GM23338 (cell line): ENCODE measurements at regions not wholly inside any gene's neighbourhood (a gene's known extent, or its start where the extent isn't known, plus 50 kb on each side); places are given as distances from the start of the nearest gene placed in this dataset.

Experiments used
- ATAC-seq: fragments of 200-7000 bp; cut with Tn5 transposase; 3 replicates; pipeline ENCODE4 v1.9.1; 2020
- DNase-seq: peaks from one replicate; pipeline ENCODE4 v3.0.0-alpha.2; 2015; ENCODE audit warnings: low spot score
- H2AFZ ChIP-seq: fragments of 200-600 bp; sonication (generic); 2 replicates; pipeline ENCODE4 v1.8.0; 2016; ENCODE audit warnings: antibody characterized with exemption, mild to moderate bottlenecking, moderate library complexity
- H3F3A ChIP-seq: fragments of 200-600 bp; sonication (generic); replicated peaks from 2 replicates; pipeline ENCODE4 v1.8.0; 2017; ENCODE audit warnings: antibody characterized with exemption, mixed run types, low read depth
- H3K27ac ChIP-seq: fragments of 200-600 bp; sonication (generic); 2 replicates; pipeline ENCODE4 v1.6.1; 2016; ENCODE audit warnings: low read depth
- H3K27me3 ChIP-seq: fragments of 200-600 bp; sonication (generic); 2 replicates; pipeline ENCODE4 v1.8.0; 2016; ENCODE audit warnings: mild to moderate bottlenecking, mixed run types, moderate library complexity; ENCODE audit not compliant: insufficient read depth
- H3K36me3 ChIP-seq: fragments of 200-600 bp; sonication (generic); 2 replicates; pipeline ENCODE4 v1.8.0; 2016; ENCODE audit warnings: mild to moderate bottlenecking; ENCODE audit not compliant: insufficient read depth
- H3K4me1 ChIP-seq: fragments of 200-600 bp; sonication (generic); 2 replicates; pipeline ENCODE4 v1.8.0; 2016; ENCODE audit warnings: mild to moderate bottlenecking, moderate library complexity; ENCODE audit not compliant: insufficient read depth
- H3K4me2 ChIP-seq: fragments of 200-600 bp; sonication (generic); 2 replicates; pipeline ENCODE4 v1.7.1; 2017; ENCODE audit warnings: mixed run types
- H3K4me3 ChIP-seq: fragments of 200-600 bp; sonication (generic); 2 replicates; pipeline ENCODE4 v1.6.1; 2016; ENCODE audit warnings: mixed run types
- H3K79me2 ChIP-seq: fragments of 200-600 bp; sonication (generic); replicated peaks from 2 replicates; pipeline ENCODE4 v1.8.0; 2017; ENCODE audit warnings: mild to moderate bottlenecking; ENCODE audit not compliant: insufficient read depth
- H3K9me2 ChIP-seq: fragments of 200-600 bp; sonication (generic); 2 replicates; pipeline ENCODE4 v1.8.0; 2017; ENCODE audit not compliant: insufficient read depth
- H4K20me1 ChIP-seq: fragments of 200-600 bp; sonication (generic); replicated peaks from 2 replicates; pipeline ENCODE4 v1.8.0; 2017; ENCODE audit warnings: mild to moderate bottlenecking; ENCODE audit not compliant: insufficient read depth
- H3K27ac Mint-ChIP-seq: 2 replicates; pipeline ENCODE4 v1.8.0; 2020; ENCODE audit warnings: inconsistent platforms, mild to moderate bottlenecking, moderate library complexity, mixed read lengths
- H3K27me3 Mint-ChIP-seq: 3 replicates; pipeline ENCODE4 v1.8.0; 2022; ENCODE audit warnings: low read depth, mild to moderate bottlenecking, moderate library complexity, mixed read lengths, inconsistent platforms; ENCODE audit not compliant: insufficient read depth, poor library complexity
- H3K36me3 Mint-ChIP-seq: 3 replicates; pipeline ENCODE4 v1.8.0; 2021; ENCODE audit warnings: low read depth, mild to moderate bottlenecking, inconsistent platforms, moderate library complexity, mixed read lengths
- H3K4me1 Mint-ChIP-seq: 3 replicates; pipeline ENCODE4 v1.8.0; 2020; ENCODE audit warnings: mild to moderate bottlenecking, inconsistent platforms, mixed read lengths
- H3K4me3 Mint-ChIP-seq: 3 replicates; pipeline ENCODE4 v1.8.0; 2021; ENCODE audit warnings: moderate library complexity, mild to moderate bottlenecking, inconsistent platforms, mixed read lengths
- H3K9me3 Mint-ChIP-seq: 3 replicates; pipeline ENCODE4 v1.8.0; 2020; ENCODE audit warnings: moderate library complexity, mild to moderate bottlenecking, inconsistent platforms, mixed read lengths
- CREB1 ChIP-seq: fragments of 250-450 bp; sonication (Bioruptor Pico); IDR thresholded peaks from 2 replicates; pipeline ENCODE4 v1.5.0; 2020; ENCODE audit warnings: low read depth, mild to moderate bottlenecking, moderate library complexity
- ETS1 ChIP-seq: IDR thresholded peaks from 2 replicates; pipeline ENCODE4 v1.6.1; 2016; ENCODE audit warnings: antibody characterized with exemption
- EZH2 ChIP-seq: fragments of 200-600 bp; sonication (generic); IDR thresholded peaks from one replicate; pipeline ENCODE4 v1.8.0; 2017; ENCODE audit warnings: antibody characterized with exemption, mild to moderate bottlenecking, low read depth; ENCODE audit not compliant: unreplicated experiment
- EZH2phosphoT487 ChIP-seq: fragments of 200-600 bp; sonication (generic); IDR thresholded peaks from one replicate; pipeline ENCODE4 v1.8.1; 2018; ENCODE audit warnings: antibody characterized with exemption; ENCODE audit not compliant: unreplicated experiment
- JUNB ChIP-seq: IDR thresholded peaks from one replicate; pipeline ENCODE4 v1.6.1; 2016; ENCODE audit warnings: antibody characterized with exemption; ENCODE audit not compliant: unreplicated experiment
- NANOG ChIP-seq: IDR thresholded peaks from 2 replicates; pipeline ENCODE4 v1.6.1; 2016; ENCODE audit warnings: antibody characterized with exemption, borderline replicate concordance
- POLR2AphosphoS5 ChIP-seq: IDR thresholded peaks from 2 replicates; pipeline ENCODE4 v1.6.1; 2016; ENCODE audit warnings: antibody characterized with exemption, low read depth
- STAT1 ChIP-seq: IDR thresholded peaks from one replicate; pipeline ENCODE4 v1.6.1; 2016; ENCODE audit warnings: antibody characterized with exemption; ENCODE audit not compliant: unreplicated experiment
- ZNF114 ChIP-seq: fragments of 250-450 bp; sonication (Bioruptor Pico); IDR thresholded peaks from 2 replicates; pipeline ENCODE4 v1.5.0; 2020; ENCODE audit warnings: mild to moderate bottlenecking, moderate library complexity
- TF ChIP-seq, protein P1 (sequence below), 2 experiments: fragments of 200-600 bp in 1 of 2; sonication (generic) in 1 of 2; conservative IDR thresholded peaks; 2 replicates each; pipeline versions ENCODE4 v1.5.1 to v1.6.1; 2016 to 2017; ENCODE audit warnings: antibody characterized with exemption in 2 of 2, low read depth in 2 of 2, mild to moderate bottlenecking in 2 of 2, moderate library complexity in 1 of 2

DNA sequence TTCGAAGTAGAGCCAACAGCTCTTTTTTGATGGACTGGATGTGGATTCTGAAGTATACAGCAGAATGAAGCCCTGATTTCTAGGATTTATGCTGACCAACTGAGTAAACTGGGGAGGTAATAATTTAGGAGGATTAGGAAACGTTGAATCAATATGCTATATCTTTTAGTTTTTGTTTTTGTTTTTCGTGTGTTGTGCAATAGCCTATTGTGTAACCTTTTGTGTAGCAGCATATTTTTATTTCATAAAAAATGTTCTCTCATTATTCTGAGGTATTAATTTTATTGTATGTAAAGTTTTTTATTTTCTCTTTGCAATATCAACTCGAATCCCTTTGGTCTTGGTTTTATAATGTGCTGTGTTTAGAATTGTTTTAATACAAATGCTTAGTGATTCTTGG is 902.3 kb downstream of the EFNA5 start (continued):
- no peak for TF ChIP-seq CREB1 (CRISPR knock-in tag)
- TF ChIP-seq POLR2AphosphoS5: no peak
- no peak for TF ChIP-seq JUNB

DNA sequence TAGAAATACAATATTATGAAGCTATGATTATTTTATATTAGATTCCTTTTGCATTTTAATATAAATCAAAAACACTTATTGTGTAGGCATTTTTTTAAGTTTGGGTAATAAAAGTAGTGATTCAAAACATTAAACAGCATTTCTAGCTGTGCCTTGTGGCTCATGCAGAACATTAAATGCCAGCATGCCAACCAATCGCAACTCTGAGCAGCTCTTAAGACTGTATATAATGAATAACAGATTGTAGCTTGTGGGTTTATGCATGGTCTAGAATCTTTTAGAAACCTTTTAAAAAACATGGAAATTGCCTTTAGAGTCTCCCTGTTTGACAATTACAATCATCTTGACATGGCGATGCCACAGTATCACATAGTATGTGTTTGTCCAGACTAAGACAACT is 903.8 kb downstream of the EFNA5 start:
- Histone ChIP-seq H3K4me3 (no peak overlapping the region), H4K20me1 (no peaks in the 10 kb centered on the region), H3K4me1 (no peaks in the 10 kb centered on the region), H3F3A (no peaks in the 10 kb centered on the region), H3K4me2 (no peak overlapping the region), H2AFZ (no peak overlapping the region), H3K27ac (no peak overlapping the region), H3K9me2 (no peaks in the 10 kb centered on the region), H3K27me3 (no peaks in the 10 kb centered on the region), H3K79me2 (no peaks in the 10 kb centered on the region), H3K36me3 (no peaks in the 10 kb centered on the region)
- Mint-ChIP-seq H3K4me1 (no peaks in the 10 kb centered on the region), H3K9me3 (no peaks in the 10 kb centered on the region), H3K27ac (no peak overlapping the region), H3K27me3 (no peaks in the 10 kb centered on the region), H3K4me3 (no peak overlapping the region), H3K36me3 (no peaks in the 10 kb centered on the region)
- ATAC-seq (no peak), DNase-seq (no peak)
- no peak for TF ChIP-seq JUNB
- TF ChIP-seq, protein P1, sequence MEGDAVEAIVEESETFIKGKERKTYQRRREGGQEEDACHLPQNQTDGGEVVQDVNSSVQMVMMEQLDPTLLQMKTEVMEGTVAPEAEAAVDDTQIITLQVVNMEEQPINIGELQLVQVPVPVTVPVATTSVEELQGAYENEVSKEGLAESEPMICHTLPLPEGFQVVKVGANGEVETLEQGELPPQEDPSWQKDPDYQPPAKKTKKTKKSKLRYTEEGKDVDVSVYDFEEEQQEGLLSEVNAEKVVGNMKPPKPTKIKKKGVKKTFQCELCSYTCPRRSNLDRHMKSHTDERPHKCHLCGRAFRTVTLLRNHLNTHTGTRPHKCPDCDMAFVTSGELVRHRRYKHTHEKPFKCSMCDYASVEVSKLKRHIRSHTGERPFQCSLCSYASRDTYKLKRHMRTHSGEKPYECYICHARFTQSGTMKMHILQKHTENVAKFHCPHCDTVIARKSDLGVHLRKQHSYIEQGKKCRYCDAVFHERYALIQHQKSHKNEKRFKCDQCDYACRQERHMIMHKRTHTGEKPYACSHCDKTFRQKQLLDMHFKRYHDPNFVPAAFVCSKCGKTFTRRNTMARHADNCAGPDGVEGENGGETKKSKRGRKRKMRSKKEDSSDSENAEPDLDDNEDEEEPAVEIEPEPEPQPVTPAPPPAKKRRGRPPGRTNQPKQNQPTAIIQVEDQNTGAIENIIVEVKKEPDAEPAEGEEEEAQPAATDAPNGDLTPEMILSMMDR (conservative IDR thresholded peaks at IDR 0.05; ENCODE audit: low read depth in 2 of 2): no peak
- no peak for TF ChIP-seq ZNF114 (CRISPR knock-in tag)

GRCh38 chr5:106759581-106759980 is 911.2 kb downstream of the EFNA5 start:
- no peak overlapping the region for H3K4me3 ChIP-seq
- Mint-ChIP-seq H3K9me3 (no peaks in the 10 kb centered on the region), H3K4me3 (no peak overlapping the region), H3K4me1 (peaks cover 12% of the 10 kb centered on the region), H3K36me3 (no peaks in the 10 kb centered on the region), H3K27me3 (peaks cover 6% of the 10 kb centered on the region), H3K27ac (no peak overlapping the region)
- H2AFZ ChIP-seq: no peak overlapping the region
- TF ChIP-seq EZH2phosphoT487 (no peak), POLR2AphosphoS5 (no peak), JUNB (no peak)
- H3K79me2 ChIP-seq: no peaks in the 10 kb centered on the region
- ATAC-seq: no peak
- no peak overlapping the region for H3K27ac ChIP-seq
- DNase-seq: no peak
- H3K4me2 ChIP-seq: no peak overlapping the region
- no peaks in the 10 kb centered on the region for H3K36me3 ChIP-seq
- H3K27me3 ChIP-seq: no peaks in the 10 kb centered on the region
- no peaks in the 10 kb centered on the region for H3F3A ChIP-seq
- H3K9me2 ChIP-seq: no peaks in the 10 kb centered on the region
- H3K4me1 ChIP-seq: peaks cover 11% of the 10 kb centered on the region; the same call in 1 of the 2 replicates
- H4K20me1 ChIP-seq: no peaks in the 10 kb centered on the region

DNA sequence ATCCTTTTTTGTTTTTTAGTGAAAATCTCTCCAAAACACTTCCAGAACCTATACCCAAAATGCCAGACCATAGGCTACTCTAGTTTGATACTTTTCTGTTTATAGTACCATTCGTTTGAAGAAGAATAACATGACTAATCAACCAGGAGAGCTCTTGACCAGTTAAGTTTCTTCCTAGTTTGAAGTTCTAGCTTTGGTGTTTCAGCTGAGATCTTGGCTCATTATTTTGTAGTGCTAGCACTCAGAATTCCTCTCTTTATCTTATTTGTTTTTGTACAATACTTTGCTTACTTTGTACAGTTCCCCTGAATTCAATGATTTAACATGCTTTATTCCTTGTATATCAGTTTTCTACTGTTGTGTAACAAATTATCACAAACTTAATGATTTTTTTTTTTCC is 911.6 kb downstream of the EFNA5 start:
- no peak overlapping the region for H3K27ac ChIP-seq
- no peaks in the 10 kb centered on the region for H3K36me3 ChIP-seq
- H4K20me1 ChIP-seq: no peaks in the 10 kb centered on the region
- H3K79me2 ChIP-seq: no peaks in the 10 kb centered on the region
- no peak overlapping the region for H3K4me3 Mint-ChIP-seq
- no peaks in the 10 kb centered on the region for H3F3A ChIP-seq
- no peak overlapping the region for H3K27ac Mint-ChIP-seq
- no peak for ATAC-seq
- H3K4me1 ChIP-seq: peaks cover 11% of the 10 kb centered on the region; the same call in 1 of the 2 replicates
- DNase-seq: no peak
- H3K4me2 ChIP-seq: no peak overlapping the region
- H3K27me3 Mint-ChIP-seq: peaks cover 6% of the 10 kb centered on the region
- H3K4me1 Mint-ChIP-seq: peaks cover 14% of the 10 kb centered on the region
- H3K9me3 Mint-ChIP-seq: no peaks in the 10 kb centered on the region
- H3K36me3 Mint-ChIP-seq: no peaks in the 10 kb centered on the region
- H2AFZ ChIP-seq: no peak overlapping the region
- no peaks in the 10 kb centered on the region for H3K27me3 ChIP-seq
- H3K4me3 ChIP-seq: no peak overlapping the region
- H3K9me2 ChIP-seq: no peaks in the 10 kb centered on the region
- TF ChIP-seq POLR2AphosphoS5: no peak
- TF ChIP-seq JUNB: no peak
- TF ChIP-seq ZNF114 (CRISPR knock-in tag): no peak
- no peak for TF ChIP-seq NANOG
- no peak for TF ChIP-seq ETS1
- TF ChIP-seq STAT1: no peak
- no peak for TF ChIP-seq EZH2
